Right lobe of liver (tissue), 6 donors: ENCODE measurements at regions not wholly inside any gene's neighbourhood (a gene's known extent, or its start where the extent isn't known, plus 50 kb on each side); places are given as distances from the start of the nearest gene placed in this dataset.

Experiments used
- ATAC-seq, 4 donors: fragments of 200-7000 bp; cut with Tn5 transposase; one replicate each; pipeline ENCODE4 v1.9.1; 2020; ENCODE audit warnings: mild to moderate bottlenecking in 4 of 4, moderate library complexity in 4 of 4
- DNase-seq, 3 donors: peaks; one replicate each; pipeline ENCODE4 v3.0.0-alpha.2; 2020
- H3K27ac ChIP-seq, 3 donors: fragments of 200-600 bp; one replicate each; pipeline ENCODE4 v1.8.0; 2022
- H3K27me3 ChIP-seq, 2 donors: fragments of 200-600 bp; one replicate each; pipeline ENCODE4 v1.8.0; 2022
- H3K36me3 ChIP-seq, 4 donors: fragments of 200-600 bp; sonication (generic) in 1 of 4; one replicate each; pipeline versions ENCODE4 v1.5.1 to v1.8.0; 2017 to 2022; ENCODE audit warnings: control low read depth in 1 of 4
- H3K4me1 ChIP-seq, 4 donors: fragments of 200-600 bp; sonication (generic) in 1 of 4; one replicate each; pipeline versions ENCODE4 v1.5.1 to v1.8.0; 2017 to 2022; ENCODE audit warnings: control low read depth in 1 of 4
- H3K4me3 ChIP-seq, 3 donors: fragments of 200-600 bp; one replicate each; pipeline ENCODE4 v1.8.0; 2022
- H3K9me3 ChIP-seq, 4 donors: fragments of 200-600 bp; sonication (generic) in 1 of 4; one replicate each; pipeline versions ENCODE4 v1.5.1 to v1.8.0; 2017 to 2022; ENCODE audit warnings: control low read depth in 1 of 4
- CTCF ChIP-seq, 4 donors: fragments of 200-600 bp in 3 of 4; fragments of 450-650 bp in 1 of 4; IDR thresholded peaks; one replicate each; pipeline versions ENCODE4 v1.5.1 to v1.8.0; 2016 to 2022; ENCODE audit warnings: antibody characterized with exemption in 4 of 4, mild to moderate bottlenecking in 2 of 4
- POLR2A ChIP-seq: fragments of 450-650 bp; IDR thresholded peaks from one replicate; pipeline ENCODE4 v1.6.1; 2017; ENCODE audit warnings: antibody characterized with exemption, mild to moderate bottlenecking
- WGBS: methylation state at CpG from one replicate; pipeline ENCODE4 v1.1.6; 2018; ENCODE audit warnings: low coverage, low lambda C conversion rate; ENCODE audit not compliant: insufficient coverage; ENCODE audit errors: missing lambda C conversion rate; 5-methylcytosine and 5-hydroxymethylcytosine counted together
- intact Hi-C, 2 donors: fragments of 100-400 bp; cut with DNase I; formaldehyde crosslinking; loops; one replicate each; pipeline versions ENCODE4 v1.11.2 to v1.14.1; 2022
- donor health status: DM: no; HTN: yes; CAD: no.
- donor health status: DM: no; HTN: no; CAD: no.
- donor health status: DM: no; HTN: no; CAD: no.
- donor health status: DM: no; HTN: yes; CAD: no.
- donor health status: DM: no; HTN: yes; CAD: no.

- H3K36me3 ChIP-seq: no peaks in the 10 kb centered on the region
- TF ChIP-seq CTCF (IDR thresholded peaks at IDR 0.05) (no peak), POLR2A (no peak)
- H3K4me1 ChIP-seq: no peaks in the 10 kb centered on the region
- DNase-seq (no peak), ATAC-seq (no peak)
- no peaks in the 10 kb centered on the region for H3K9me3 ChIP-seq
- H3K27me3 ChIP-seq: no peaks in the 10 kb centered on the region
- H3K27ac ChIP-seq: no peak overlapping the region
- no peak overlapping the region for H3K4me3 ChIP-seq
- 36% methylated on average over 1 of the region's 1 CpG for WGBS
- intact Hi-C loops: no loop called here
These were observed 596.2 kb upstream of the LRRC4C start for GRCh38 chr11:42055606-42056005.

- no peak for TF ChIP-seq CTCF (IDR thresholded peaks at IDR 0.05)
- TF ChIP-seq POLR2A: no peak
- intact Hi-C loops: no loop called here
These were observed 599.3 kb upstream of the LRRC4C start for GRCh38 chr11:42058794-42059193.

GRCh38 chr11:42065199-42065598 is 605.7 kb upstream of the LRRC4C start:
- Histone ChIP-seq H3K4me1 (no peaks in the 10 kb centered on the region), H3K36me3 (no peaks in the 10 kb centered on the region), H3K27me3 (no peaks in the 10 kb centered on the region), H3K9me3 (no peaks in the 10 kb centered on the region), H3K4me3 (no peak overlapping the region), H3K27ac (no peak overlapping the region)
- intact Hi-C loops: no loop called here
- DNase-seq: no peak
- no peak for ATAC-seq
- TF ChIP-seq CTCF (IDR thresholded peaks at IDR 0.05): no peak
- no peak for TF ChIP-seq POLR2A

More at GRCh38 chr11:42058794-42059193, 599.3 kb upstream of the LRRC4C start:
- Histone ChIP-seq H3K4me1 (no peaks in the 10 kb centered on the region), H3K27me3 (no peaks in the 10 kb centered on the region), H3K27ac (no peak overlapping the region), H3K4me3 (no peak overlapping the region), H3K36me3 (no peaks in the 10 kb centered on the region), H3K9me3 (no peaks in the 10 kb centered on the region)
- DNase-seq (no peak), ATAC-seq (no peak)
- 42% methylated on average over 5 of the region's 5 CpGs for WGBS

GRCh38 chr11:42066113-42066512 is 606.7 kb upstream of the LRRC4C start:
- intact Hi-C loops: no loop called here
- no peak for DNase-seq
- 66% methylated on average over 5 of the region's 15 CpGs for WGBS

More at GRCh38 chr11:42066113-42066512, 606.7 kb upstream of the LRRC4C start:
- Histone ChIP-seq H3K9me3 (no peaks in the 10 kb centered on the region), H3K27me3 (no peaks in the 10 kb centered on the region), H3K4me3 (no peak overlapping the region), H3K4me1 (no peaks in the 10 kb centered on the region), H3K27ac (no peak overlapping the region), H3K36me3 (no peaks in the 10 kb centered on the region)
- no peak for ATAC-seq
- TF ChIP-seq CTCF (IDR thresholded peaks at IDR 0.05) (no peak), POLR2A (no peak)
